ENCODE measurements at regions not wholly inside any gene's neighbourhood (a gene's known extent, or its start where the extent isn't known, plus 50 kb on each side); places are given as distances from the start of the nearest gene placed in this dataset.

DNA sequence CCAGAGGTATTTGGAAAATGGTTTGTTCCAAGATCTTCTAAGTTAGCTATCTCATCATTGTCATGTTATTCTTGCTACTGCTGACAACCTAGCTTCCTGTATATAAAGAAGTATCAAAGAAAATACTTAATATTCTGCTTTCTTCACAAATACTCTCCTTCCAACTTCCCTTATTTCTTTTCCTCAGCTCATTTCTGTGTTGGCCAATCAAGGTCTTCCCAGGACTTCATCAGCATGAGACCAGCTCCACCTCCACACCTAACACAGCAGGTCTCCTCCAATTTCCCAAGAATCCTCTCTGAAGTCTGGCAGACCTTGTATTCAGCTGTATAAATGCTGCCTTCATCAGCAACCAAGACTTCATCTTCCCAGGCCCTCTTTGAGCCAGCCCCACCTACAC, 538.6 kb upstream of the JARID2 start:
- no peaks in the 10 kb centered on the region for H3K27me3 ChIP-seq (ENCODE audit: control insufficient read depth, insufficient read depth, low read length)
- BruUV-seq (replicated peaks), result no TSS peak
- no peak overlapping the region for H3K27ac ChIP-seq (ENCODE audit: low read length)
- CTCF ChIA-PET, result no interaction called here
- H3K4me1 ChIP-seq (ENCODE audit: control insufficient read depth, insufficient read depth, low read length), result no peaks in the 10 kb centered on the region
- in situ Hi-C loops (cut with HindIII; ENCODE audit: low pct_unique_long_range_greater_than_20kb, low sequenced_read_pairs) (no loop called here), intact Hi-C loops (cut with micrococcal nuclease; ENCODE audit: unreplicated experiment) (no loop called here)
- no peaks in the 10 kb centered on the region for H3K9me3 ChIP-seq (ENCODE audit: control insufficient read depth, insufficient read depth, low read depth, low read length)
- DNase-seq (ENCODE audit: low read depth, low spot score) (no peak), ATAC-seq (no peak)
- POLR2A ChIA-PET, result no interaction called here
- no peak overlapping the region for H3K4me3 ChIP-seq (ENCODE audit: low read depth in 2 of 2, low read length in 2 of 2)
- no peaks in the 10 kb centered on the region for H3K36me3 ChIP-seq (ENCODE audit: control insufficient read depth, insufficient read depth, low read length)
- TF ChIP-seq, protein P1, sequence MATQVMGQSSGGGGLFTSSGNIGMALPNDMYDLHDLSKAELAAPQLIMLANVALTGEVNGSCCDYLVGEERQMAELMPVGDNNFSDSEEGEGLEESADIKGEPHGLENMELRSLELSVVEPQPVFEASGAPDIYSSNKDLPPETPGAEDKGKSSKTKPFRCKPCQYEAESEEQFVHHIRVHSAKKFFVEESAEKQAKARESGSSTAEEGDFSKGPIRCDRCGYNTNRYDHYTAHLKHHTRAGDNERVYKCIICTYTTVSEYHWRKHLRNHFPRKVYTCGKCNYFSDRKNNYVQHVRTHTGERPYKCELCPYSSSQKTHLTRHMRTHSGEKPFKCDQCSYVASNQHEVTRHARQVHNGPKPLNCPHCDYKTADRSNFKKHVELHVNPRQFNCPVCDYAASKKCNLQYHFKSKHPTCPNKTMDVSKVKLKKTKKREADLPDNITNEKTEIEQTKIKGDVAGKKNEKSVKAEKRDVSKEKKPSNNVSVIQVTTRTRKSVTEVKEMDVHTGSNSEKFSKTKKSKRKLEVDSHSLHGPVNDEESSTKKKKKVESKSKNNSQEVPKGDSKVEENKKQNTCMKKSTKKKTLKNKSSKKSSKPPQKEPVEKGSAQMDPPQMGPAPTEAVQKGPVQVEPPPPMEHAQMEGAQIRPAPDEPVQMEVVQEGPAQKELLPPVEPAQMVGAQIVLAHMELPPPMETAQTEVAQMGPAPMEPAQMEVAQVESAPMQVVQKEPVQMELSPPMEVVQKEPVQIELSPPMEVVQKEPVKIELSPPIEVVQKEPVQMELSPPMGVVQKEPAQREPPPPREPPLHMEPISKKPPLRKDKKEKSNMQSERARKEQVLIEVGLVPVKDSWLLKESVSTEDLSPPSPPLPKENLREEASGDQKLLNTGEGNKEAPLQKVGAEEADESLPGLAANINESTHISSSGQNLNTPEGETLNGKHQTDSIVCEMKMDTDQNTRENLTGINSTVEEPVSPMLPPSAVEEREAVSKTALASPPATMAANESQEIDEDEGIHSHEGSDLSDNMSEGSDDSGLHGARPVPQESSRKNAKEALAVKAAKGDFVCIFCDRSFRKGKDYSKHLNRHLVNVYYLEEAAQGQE (IDR thresholded peaks at IDR 0.05; ENCODE audit: insufficient read depth in 1 of 2, low read depth in 2 of 2, low read length in 1 of 2), result no peak
- TF ChIP-seq TCF7L2 (IDR thresholded peaks at IDR 0.05; ENCODE audit: low read depth, low read length) (no peak), POLR2AphosphoS5 (IDR thresholded peaks at IDR 0.05; ENCODE audit: low read depth, low read length) (no peak), SIN3A (IDR thresholded peaks at IDR 0.05; ENCODE audit: borderline replicate concordance, insufficient read depth, low read depth, low read length) (no peak)
- TF ChIP-seq, protein P2, sequence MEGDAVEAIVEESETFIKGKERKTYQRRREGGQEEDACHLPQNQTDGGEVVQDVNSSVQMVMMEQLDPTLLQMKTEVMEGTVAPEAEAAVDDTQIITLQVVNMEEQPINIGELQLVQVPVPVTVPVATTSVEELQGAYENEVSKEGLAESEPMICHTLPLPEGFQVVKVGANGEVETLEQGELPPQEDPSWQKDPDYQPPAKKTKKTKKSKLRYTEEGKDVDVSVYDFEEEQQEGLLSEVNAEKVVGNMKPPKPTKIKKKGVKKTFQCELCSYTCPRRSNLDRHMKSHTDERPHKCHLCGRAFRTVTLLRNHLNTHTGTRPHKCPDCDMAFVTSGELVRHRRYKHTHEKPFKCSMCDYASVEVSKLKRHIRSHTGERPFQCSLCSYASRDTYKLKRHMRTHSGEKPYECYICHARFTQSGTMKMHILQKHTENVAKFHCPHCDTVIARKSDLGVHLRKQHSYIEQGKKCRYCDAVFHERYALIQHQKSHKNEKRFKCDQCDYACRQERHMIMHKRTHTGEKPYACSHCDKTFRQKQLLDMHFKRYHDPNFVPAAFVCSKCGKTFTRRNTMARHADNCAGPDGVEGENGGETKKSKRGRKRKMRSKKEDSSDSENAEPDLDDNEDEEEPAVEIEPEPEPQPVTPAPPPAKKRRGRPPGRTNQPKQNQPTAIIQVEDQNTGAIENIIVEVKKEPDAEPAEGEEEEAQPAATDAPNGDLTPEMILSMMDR (IDR thresholded peaks at IDR 0.05), result no peak

DNA sequence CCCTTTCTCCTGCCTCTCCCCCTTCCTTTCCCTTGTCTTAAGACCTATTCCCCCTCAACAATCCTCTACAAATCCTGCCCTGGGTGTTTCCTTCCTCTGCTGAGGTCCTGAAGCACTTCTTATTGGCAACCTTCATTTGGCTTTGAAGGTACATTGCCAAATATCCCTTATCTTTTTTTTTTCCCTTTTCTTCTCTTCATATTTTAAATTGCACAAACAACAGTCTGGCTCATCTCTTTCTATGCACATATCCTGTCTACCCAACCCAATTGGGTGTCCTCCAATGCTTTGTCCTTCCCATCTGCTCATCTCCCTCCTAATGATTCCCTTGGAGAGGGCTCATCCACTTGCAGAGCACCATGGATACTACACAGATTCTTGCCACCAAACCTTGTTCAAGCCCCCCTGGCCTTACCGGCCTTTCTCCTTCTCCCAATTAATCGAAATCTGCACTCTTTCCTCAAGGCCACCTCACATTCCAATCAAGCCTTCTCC, 537.9 kb upstream of the JARID2 start:
- Histone ChIP-seq H3K27me3 (ENCODE audit: control insufficient read depth, insufficient read depth, low read length) (no peaks in the 10 kb centered on the region), H3K4me1 (ENCODE audit: control insufficient read depth, insufficient read depth, low read length) (no peaks in the 10 kb centered on the region), H3K36me3 (ENCODE audit: control insufficient read depth, insufficient read depth, low read length) (no peaks in the 10 kb centered on the region), H3K9me3 (ENCODE audit: control insufficient read depth, insufficient read depth, low read depth, low read length) (no peaks in the 10 kb centered on the region), H3K27ac (ENCODE audit: low read length) (no peak overlapping the region), H3K4me3 (ENCODE audit: low read depth in 2 of 2, low read length in 2 of 2) (no peak overlapping the region)
- TF ChIP-seq, protein P2 (IDR thresholded peaks at IDR 0.05), result no peak
- TF ChIP-seq, protein P1 (IDR thresholded peaks at IDR 0.05; ENCODE audit: insufficient read depth in 1 of 2, low read depth in 2 of 2, low read length in 1 of 2), result no peak
- TF ChIP-seq SIN3A (IDR thresholded peaks at IDR 0.05; ENCODE audit: borderline replicate concordance, insufficient read depth, low read depth, low read length), result no peak
- no peak for TF ChIP-seq TCF7L2 (IDR thresholded peaks at IDR 0.05; ENCODE audit: low read depth, low read length)
- TF ChIP-seq POLR2AphosphoS5 (IDR thresholded peaks at IDR 0.05; ENCODE audit: low read depth, low read length), result no peak
- in situ Hi-C loops (cut with HindIII; ENCODE audit: low pct_unique_long_range_greater_than_20kb, low sequenced_read_pairs), result no loop called here
- intact Hi-C loops (cut with micrococcal nuclease; ENCODE audit: unreplicated experiment), result no loop called here
- CTCF ChIA-PET, result no interaction called here
- BruUV-seq (replicated peaks), result no TSS peak
- no peak for ATAC-seq
- DNase-seq (ENCODE audit: low read depth, low spot score), result no peak
- POLR2A ChIA-PET, result no interaction called here
